ENCODE measurements at regions not wholly inside any gene's neighbourhood (a gene's known extent, or its start where the extent isn't known, plus 50 kb on each side); places are given as distances from the start of the nearest gene placed in this dataset.
A peak's percentile ranks its signal among the peaks of the same experiment; 100 is the strongest.
"Not testable (repeated sequence)": the region's sequence is repeated elsewhere in the genome, so short reads cannot be mapped to it uniquely, and the experiment has no call there.

DNA sequence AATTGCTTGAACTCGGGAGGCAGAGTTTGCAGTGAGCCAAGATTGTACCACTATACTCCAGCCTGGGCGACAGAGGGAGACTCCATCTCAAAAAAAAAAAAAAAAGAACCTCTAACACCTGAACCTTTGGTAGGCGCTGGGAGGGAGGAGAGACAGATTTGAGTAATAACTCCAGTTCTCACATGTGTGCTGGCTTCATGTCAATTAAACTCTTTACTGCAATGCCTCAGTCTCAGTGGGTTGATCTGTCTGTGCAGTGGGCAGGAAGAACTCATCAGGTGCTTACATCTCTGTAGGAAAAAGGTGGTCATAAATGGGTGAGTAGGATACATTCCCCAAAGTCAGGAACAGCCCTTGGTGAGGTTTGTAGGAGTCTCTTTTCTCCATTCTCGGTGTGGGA, 85.1 kb upstream of the ABCC4 start:
- intact Hi-C loops (cut with micrococcal nuclease): no loop called here
- no peak for DNase-seq
- no peak for ATAC-seq

DNA sequence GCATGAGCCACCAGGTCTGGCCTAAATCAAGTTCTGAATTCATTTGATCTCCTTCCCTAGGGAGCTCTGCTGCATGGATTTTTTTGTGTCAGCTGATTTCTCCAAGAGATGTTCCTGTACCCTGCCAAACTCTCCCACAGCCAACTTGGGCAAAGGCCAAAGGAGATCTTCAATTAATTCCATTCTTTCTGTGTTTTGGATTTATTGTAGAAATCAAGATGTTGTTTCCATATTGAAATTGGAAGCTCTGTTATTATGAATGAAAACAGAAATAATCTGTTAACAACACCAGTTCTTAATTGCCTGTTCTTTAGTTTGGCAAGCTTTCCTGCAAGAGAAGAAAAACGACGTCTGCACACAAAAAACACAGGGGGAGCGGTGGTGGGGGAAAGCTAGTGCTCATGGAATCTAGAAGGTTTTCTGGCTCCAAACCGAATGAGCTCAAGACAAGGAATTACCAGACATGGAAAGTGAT, 86.5 kb upstream of the ABCC4 start:
- ATAC-seq: peak; percentile 83
- DNase-seq: peak; percentile 38

DNA sequence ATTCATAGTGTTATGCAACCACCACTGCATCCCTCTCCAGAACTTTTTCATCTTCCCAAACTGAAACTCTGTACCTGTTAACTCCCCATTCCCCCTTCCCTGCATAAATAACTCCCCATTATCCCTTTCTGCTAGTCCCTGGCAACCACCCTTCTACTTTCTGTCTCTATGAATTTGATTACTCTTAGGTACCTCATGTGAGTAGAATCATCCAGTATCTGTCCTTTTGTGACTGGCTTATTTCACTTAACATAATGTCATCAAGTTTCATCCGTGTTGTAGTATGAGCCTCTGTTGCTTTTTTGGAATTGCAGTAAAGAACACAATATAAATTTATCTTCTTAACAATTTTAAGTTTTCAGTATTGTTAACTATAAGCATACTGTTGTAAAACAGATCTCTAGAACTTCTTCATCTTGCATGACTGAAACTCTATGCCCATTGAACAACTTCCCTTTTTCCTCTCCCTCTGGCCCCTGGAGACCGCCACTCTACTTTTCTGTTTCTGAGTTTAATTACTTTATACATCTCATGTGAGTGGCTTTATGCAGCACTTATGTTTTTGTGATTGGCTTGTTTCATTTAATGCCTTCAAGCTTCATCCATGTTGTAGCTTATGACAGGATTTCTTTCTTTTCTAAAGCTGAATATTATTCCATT, 87.3 kb upstream of the ABCC4 start:
- no peak for ATAC-seq
- DNase-seq: no peak
- intact Hi-C loops (cut with micrococcal nuclease): no loop called here

More for the DNA sequence above, 86.5 kb upstream of the ABCC4 start:
- intact Hi-C loops (cut with micrococcal nuclease): no loop called here

DNA sequence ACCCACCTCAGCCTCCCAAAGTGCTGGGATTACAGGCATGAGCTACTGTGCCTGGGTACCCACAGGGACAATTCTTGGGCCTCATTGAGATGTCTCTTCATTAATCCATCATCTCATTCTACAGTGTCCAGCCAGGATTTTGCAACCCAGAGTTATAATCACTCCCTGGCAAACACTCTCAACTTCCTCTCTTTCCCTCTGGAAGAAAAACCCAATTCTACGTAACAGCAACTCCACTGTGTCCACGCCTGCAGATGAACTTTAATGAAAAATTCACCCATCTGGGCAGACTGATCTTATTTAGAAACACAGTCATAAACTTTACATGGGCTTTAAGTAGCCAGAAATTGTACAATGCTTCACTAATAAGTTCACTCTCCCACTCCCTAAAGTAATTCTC, 90.1 kb upstream of the ABCC4 start:
- DNase-seq (no peak), ATAC-seq (peak; percentile 80)
- intact Hi-C loops (cut with micrococcal nuclease): no loop called here

DNA sequence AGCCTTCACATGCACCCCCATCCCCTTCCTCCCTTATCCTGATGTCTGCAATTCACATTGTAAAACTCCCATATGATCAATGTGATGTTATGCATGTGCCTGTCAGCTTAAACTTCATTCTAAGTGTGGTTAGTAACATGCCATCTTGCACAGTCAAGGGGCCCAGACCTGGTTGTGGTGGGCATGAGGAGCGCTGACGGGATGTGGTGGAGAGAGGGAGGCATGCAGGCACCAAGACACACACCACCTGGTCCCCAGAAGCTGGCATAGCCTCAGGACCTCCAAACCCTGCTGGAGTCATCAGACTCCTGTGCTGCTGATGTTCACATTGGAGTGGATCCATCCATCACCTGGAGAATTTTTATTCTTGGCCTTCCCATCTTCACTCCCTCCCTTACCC, 90.5 kb upstream of the ABCC4 start:
- no peak for DNase-seq
- ATAC-seq: no peak
- intact Hi-C loops (cut with micrococcal nuclease): no loop called here

DNA sequence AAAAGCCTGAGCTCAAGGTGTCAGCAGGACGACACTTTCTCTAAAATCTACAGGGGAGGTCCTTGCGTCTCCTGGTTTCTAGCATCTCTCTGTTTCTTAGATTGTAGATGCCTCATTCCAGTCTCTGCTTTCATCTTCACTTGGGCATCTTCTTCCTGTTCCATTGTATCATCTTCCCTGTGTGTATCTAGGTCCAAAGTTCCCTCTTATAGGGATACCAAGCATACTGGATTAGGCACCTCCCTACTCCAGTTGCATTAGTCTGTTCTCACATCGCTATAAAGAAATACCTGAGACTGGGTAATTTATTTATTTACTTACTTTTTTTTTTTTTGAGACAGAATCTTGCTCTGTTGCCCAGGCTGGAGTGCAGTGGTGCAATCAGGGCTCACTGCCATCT, 91.3 kb upstream of the ABCC4 start:
- no peak for ATAC-seq
- DNase-seq: no peak
- intact Hi-C loops (cut with micrococcal nuclease): no loop called here

DNA sequence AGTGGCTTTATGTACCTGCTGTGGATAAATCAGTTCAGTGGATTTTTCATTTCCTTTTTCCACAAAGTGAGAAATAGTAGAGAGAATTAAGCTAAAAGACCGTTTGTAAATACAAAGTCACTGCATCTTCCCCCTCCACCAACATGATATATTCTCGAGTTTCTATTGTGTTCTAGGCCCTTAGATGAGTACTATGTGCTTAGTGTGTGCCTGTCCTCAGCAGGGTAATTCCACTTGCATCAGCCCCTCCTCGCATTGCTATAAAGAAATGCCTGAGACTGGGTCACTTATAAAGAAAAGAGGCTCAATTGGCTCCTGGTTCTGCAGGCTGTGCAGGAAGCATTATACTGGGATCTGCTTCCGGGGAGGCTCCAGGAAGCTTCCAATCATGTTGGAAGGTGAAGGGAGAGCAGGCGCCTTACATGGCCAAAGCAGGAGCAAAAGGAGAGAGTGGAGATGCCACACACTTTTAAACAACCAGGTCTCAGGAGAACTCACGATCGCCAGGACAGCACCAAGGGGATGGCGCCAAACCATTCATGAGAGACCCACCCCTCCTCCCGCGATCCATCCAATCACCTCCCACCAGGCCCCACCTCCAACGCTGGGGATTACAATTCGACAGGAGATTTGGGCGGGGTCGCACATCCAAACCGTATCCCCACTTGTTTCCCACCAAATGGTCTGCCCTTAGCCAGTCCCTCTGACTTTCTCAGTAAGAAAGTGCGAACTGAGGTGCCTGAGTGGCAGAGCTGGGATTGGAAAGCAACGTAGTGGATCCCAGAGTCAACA, 102.3 kb upstream of the ABCC4 start:
- intact Hi-C loops (cut with micrococcal nuclease): loop anchor here (5.0 kb wide), 1 partner anchor 216 kb away; no protein-coding TSS in a partner anchor
- peak; percentile 40 for ATAC-seq
- DNase-seq: no peak

DNA sequence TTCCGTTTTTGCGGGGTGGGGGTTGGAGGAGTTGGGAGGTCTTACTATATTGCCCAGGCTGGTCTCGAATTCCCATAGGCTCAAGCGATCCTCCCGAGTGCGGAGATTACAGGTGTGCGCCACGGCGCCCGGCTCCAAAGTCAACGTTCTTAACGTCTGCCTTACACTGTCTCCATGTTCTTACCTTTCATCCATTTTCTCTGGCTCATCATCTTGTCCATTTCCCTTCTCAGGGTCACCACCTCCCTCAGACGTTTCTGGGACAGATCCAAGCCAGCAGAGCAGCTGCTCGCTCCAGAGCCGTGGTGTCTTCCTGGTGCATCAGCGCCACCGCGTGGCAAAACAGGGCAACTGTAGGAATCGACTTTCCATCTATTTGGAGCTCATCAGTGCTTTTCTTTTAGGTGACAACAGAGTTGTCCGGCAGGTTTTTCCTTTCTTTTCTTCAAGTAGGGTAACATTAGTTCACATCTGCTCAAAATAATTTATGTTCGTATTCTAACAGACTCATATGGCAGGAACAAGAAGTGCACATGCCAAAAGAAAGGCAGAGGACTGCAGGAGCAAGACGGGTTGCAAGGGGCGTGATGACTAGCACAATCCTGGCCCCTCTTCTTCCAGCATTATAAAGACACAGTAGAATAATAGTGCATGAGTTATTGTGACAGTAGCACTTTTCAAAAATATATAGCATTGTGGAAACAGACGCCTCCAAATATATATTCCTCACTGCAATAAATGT, 103.1 kb upstream of the ABCC4 start:
- DNase-seq (peak; percentile 87), ATAC-seq (peak; percentile 96)
- intact Hi-C loops (cut with micrococcal nuclease): loop anchor here (5.0 kb wide), 1 partner anchor 217 kb away; no protein-coding TSS in a partner anchor

DNA sequence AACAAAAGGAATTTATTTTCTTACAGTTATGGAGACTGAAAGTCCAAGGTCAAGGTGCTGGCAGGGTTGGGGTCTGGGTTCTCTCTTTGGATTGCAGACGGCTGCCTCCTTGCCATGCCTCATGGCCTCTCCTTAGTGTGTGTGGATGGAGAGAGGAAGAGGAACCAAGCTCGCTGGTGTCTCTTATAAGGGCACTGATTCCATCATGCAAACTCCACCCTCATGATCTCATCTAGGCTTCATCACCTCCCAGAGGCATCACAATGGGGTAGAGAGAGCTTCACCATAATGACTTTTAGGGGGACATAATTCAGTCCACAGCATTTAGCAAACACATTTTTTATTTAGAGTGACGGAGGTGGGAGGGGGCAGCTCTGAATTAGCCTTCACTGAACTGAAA, 104.9 kb upstream of the ABCC4 start:
- intact Hi-C loops (cut with micrococcal nuclease): no loop called here
- no peak for DNase-seq
- no peak for ATAC-seq

DNA sequence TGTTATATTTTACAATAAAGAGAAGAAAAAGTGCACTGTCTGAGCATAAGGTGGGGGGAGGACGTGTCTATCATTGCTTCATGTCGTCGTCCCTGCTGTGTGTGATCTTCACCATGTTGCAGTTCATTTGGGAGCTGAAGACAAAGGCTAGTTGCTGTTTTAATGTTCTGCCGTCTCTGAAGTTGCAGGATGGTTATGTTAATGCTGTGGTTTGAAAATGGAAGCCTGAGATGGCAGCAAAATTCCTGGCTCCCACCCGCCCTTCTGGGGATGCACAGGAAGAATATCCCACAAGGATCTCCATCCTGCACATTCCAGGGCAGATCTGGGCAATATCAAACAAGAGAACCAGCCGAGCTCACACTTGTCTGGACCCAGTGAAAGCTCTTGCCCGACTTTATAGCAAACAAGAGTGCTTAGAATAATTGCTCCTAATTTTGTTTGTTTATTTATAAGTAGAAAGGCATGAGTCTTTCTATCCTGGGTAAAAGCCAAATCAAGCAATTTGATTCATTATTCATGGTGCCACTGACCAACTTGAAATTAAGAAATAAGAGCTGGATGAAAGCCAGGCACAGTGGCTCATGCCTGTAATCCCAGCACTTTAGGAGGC, 110.3 kb upstream of the ABCC4 start:
- DNase-seq (no peak), ATAC-seq (no peak)
- intact Hi-C loops (cut with micrococcal nuclease): no loop called here

DNA sequence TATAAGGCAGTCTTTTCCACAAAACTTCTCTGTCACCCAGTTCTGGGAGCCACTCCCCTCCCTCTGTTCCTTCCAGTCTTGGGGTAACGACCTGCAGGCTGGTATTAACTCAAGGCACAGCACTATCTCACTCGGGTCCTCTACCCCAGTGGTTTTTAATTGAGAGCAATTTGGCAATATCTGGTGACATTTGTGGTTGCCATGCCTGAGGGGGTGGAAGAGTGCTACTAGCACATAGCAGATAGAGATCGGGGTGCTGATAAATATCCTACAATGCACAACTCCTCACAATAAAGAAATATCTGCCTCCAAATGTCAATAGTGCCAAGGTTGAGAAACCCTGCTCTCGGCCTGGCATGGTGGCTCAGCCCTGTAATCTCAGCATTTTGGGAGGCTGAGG, 117.7 kb upstream of the ABCC4 start:
- intact Hi-C loops (cut with micrococcal nuclease): no loop called here
- no peak for ATAC-seq
- DNase-seq: no peak

DNA sequence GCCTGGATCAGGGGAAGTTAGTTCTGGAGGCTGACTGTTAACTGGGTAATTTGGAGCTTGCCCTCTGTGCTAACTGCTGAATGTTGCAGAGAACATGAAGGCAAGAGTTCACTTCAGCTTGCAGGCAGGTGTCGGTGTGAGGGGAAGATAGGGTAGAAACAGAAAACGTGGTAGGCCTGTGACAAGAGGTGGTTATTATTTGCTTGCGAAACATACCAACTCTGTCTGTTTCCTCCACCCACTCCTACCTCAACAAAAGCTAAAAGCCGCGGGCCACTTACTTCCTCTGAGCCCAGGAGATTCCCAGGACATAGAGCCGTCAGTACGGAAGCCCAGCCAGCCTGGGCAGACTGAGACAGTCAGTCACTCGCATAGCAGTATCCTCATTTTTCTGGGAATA, 119.2 kb upstream of the ABCC4 start:
- DNase-seq (no peak), ATAC-seq (no peak)
- intact Hi-C loops (cut with micrococcal nuclease): no loop called here

DNA sequence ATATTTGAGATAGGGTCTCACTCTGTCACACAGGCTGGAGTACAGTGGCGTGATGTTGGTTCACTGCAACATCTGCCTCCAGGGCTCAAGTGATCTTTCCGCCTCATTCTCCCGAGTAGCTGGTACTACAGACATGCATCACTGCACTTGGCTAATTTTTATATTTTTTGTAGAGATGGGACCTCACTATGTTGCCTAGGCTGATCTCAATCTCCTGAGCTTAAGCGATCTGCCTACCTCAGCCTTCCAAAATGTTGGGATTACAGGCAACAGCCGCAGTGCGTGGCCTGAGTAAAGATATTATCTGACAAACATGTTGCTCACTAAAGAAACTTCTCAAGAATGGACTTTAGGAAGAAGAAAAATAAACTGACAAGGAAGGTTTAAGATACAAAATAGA, 125.4 kb upstream of the ABCC4 start:
- intact Hi-C loops (cut with micrococcal nuclease): no loop called here
- DNase-seq (no peak), ATAC-seq (no peak)

DNA sequence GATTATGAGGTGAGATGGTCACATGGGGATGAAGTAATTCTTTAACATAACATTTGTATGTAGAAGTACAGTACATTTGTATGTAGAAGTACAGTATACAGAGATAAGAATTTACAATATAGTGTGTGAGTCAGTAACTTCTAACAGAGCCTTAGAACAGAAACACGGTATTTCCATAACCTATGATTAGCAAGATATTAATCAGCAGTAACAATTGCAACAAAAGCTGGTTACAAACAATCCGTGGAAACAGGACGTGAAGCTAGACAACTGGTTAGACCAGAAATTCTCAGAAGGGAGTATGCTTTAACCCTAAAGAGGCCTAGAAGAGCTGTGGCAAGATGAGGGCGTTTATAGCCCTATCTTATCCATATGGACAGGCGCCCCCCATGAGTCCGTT, 122.0 kb upstream of the CLDN10 start:
- ATAC-seq; DNase-seq; intact Hi-C loops (cut with micrococcal nuclease): not testable (repeated sequence)

DNA sequence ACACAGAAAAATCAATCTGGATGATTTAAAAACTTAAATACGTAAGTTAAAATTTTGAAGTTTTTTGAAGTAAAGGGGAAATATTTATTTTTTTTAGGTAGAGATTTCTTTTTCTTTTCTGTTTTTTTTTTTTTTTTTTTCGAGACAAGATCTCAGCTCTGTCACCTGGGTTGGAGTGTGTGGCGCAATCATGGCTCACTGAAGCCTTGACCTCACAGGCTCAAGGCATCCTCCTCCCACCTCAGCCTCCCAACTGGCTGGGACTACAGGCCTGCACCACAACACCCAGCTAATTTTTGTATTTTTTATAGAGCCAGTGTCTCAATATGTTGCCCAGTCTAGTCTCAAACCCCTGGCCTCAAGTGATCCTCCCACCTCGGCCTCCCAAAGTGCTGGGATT, 120.4 kb upstream of the CLDN10 start:
- DNase-seq: no peak
- intact Hi-C loops (cut with micrococcal nuclease): no loop called here
- ATAC-seq: no peak

DNA sequence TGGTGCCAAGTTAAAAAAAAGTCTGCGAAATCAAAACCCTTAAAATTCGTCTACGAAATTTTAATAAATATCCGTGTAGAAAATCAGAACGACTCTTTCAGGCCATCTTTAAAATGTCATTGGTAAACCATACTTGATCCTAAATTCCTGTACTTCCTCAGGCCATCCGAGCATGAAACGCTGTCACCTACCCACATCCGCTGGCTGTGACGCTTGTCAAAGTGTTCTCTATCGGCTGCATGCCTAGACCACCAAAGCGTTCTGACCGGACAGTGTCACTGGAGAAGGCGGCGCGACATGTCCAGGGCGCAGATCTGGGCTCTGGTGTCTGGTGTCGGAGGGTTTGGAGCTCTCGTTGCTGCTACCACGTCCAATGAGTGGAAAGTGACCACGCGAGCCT, 119.0 kb upstream of the CLDN10 start:
- no peak for ATAC-seq
- intact Hi-C loops (cut with micrococcal nuclease): no loop called here
- DNase-seq: no peak

DNA sequence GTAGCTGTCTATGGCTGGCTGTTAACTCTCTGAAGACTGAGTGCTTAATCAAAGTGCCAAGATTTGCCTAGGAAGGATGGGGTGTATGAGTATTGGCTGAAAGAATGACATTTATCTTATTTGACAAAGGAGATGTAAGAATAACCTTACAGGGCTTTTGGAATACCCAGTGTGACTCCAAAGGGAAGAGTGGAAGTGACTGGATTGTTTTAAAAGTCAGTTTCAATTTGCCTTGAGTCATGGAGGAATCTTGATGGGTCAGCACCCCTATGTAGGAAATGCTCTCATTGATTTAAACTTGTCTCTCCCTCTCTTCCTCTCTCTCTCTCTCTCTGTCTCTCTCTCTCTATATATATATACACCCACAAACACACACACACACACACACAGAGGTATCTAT, 118.4 kb upstream of the CLDN10 start:
- DNase-seq (no peak), ATAC-seq (no peak)
- intact Hi-C loops (cut with micrococcal nuclease): no loop called here

DNA sequence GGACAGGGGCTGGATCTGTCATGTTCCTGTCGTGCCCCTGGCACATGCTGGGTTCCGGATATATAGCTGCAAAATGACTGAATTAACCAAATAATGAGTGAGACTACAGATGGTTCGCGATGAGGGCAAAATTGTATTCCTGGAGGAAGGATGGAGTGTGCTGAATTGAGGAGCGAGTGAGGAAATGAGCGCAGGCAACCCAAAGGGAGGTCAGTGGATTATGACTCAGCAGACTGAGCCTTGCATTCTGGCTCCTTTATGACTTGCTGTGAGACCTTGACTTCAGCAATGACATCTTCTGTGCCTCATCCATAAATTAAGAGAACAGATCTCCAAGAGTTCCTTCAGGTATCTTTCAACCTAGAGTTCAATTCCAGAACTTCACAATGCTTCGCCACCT, 115.0 kb upstream of the CLDN10 start:
- ATAC-seq (peak; percentile 23), DNase-seq (no peak)
- intact Hi-C loops (cut with micrococcal nuclease): no loop called here

DNA sequence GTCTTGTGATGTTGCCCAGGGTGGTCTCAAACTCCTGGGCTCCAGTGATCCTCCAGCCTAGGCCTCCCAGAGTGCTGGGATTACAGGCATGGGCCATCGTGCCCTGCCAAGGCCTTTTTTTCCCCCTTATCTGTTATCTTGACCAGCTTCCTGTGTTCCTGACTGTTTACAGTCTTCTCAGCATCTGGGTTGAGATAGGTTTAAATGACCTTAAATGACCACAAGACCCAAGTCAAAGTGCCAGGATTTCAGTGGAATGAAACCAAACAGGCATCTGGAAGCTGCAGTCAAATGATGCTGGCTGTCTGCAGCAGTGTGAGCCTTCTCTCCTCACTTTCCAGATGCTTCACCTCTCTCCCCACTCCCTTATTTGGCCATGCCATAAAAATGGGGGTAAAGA, 114.2 kb upstream of the CLDN10 start:
- intact Hi-C loops (cut with micrococcal nuclease): no loop called here
- no peak for DNase-seq
- peak; percentile 71 for ATAC-seq
